ENCODE measurements at regions not wholly inside any gene's neighbourhood (a gene's known extent, or its start where the extent isn't known, plus 50 kb on each side); places are given as distances from the start of the nearest gene placed in this dataset.

DNA sequence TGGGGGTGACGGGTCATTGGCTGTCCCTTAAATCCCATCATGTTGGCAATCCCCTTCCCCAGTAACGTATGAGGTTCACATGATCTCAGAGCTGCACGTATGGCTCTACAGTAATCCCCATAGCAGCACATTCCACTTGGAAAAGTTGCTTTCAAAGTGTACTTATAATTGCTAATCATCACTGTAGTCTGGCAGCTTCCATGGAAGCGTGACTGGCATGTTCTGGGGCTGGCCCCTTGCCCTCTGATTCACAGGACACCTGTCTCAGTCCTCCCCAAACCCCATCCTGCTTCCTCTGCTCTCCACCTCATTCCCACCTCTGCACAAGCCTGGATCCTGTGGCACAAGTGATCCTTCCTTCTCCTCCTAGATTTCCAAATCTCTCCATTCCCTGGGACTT lies 102.2 kb downstream of the TSEN15 start:
- TF ChIP-seq, protein P1, sequence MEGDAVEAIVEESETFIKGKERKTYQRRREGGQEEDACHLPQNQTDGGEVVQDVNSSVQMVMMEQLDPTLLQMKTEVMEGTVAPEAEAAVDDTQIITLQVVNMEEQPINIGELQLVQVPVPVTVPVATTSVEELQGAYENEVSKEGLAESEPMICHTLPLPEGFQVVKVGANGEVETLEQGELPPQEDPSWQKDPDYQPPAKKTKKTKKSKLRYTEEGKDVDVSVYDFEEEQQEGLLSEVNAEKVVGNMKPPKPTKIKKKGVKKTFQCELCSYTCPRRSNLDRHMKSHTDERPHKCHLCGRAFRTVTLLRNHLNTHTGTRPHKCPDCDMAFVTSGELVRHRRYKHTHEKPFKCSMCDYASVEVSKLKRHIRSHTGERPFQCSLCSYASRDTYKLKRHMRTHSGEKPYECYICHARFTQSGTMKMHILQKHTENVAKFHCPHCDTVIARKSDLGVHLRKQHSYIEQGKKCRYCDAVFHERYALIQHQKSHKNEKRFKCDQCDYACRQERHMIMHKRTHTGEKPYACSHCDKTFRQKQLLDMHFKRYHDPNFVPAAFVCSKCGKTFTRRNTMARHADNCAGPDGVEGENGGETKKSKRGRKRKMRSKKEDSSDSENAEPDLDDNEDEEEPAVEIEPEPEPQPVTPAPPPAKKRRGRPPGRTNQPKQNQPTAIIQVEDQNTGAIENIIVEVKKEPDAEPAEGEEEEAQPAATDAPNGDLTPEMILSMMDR (IDR thresholded peaks at IDR 0.05; ENCODE audit: borderline replicate concordance, extremely low read depth, insufficient read depth), result no peak
- Histone ChIP-seq H3K4me3 (ENCODE audit: low read length in 3 of 3) (peak overlapping the region in 1 of 3 donors; percentile 63), H3K9me3 (ENCODE audit: control insufficient read depth in 2 of 3, insufficient read depth in 1 of 3, low read length in 3 of 3) (no peaks in the 10 kb centered on the region), H3K27me3 (ENCODE audit: control insufficient read depth, insufficient read depth, low read length) (no peaks in the 10 kb centered on the region), H3K4me1 (ENCODE audit: control insufficient read depth in 2 of 3, insufficient read depth in 2 of 3, low read depth in 1 of 3, low read length in 3 of 3) (peaks cover 0 to 20% (median 13%) of the 10 kb centered on the region in 3 donors), H3K9ac (ENCODE audit: low read length in 3 of 3) (no peak overlapping the region), H3K36me3 (ENCODE audit: control insufficient read depth in 2 of 3, insufficient read depth in 3 of 3, low read length in 3 of 3) (no peaks in the 10 kb centered on the region), H3K27ac (ENCODE audit: low read depth in 2 of 2, low read length in 2 of 2) (peak overlapping the region in 1 of 2 donors; percentile 66)
- intact Hi-C loops (cut with DNase I), result no loop called here
- DNase-seq, result no peak
- no peak for FAIRE-seq

DNA sequence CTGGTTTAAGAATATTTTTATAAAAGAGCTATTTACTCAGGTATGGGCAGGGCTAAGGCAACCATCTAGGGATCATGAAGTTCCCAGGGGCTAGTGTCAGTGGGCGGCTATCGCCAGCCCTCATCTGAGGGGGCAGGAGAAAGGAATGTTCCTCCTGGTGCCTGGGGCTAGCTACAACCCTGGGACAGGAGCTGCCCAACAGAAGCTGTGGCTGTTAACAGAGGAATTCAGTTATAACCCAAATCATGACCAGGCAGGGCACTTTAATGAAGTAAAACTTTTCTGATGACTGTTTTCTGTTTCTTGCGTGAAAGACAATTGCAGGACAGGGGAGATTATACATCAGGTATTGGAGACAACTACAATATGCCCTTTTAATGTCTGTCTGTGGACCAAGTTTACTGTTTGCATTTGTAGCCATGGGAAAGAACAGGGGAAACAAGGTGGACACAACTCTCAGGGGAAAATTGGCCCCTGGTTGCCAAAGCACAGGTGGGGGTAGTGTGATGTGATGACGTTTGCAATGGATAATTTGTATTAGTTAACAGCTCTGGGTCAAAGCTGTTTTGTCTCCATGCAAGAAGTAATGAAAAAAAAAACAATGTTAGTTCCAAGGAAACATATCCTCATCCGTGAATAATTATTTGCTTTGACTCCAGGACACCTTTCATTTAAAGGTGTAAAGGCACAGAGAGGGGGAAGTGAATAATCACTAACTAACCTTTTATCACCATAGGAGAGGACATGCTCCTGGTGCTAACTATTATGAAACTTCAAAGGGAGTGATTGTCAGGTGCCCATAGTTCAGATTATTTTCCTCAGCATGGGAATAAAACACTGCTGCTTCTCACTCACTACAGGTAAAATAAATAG lies 105.2 kb downstream of the TSEN15 start:
- no peaks in the 10 kb centered on the region for H3K36me3 ChIP-seq (ENCODE audit: control insufficient read depth in 2 of 3, insufficient read depth in 3 of 3, low read length in 3 of 3)
- H3K4me1 ChIP-seq (ENCODE audit: control insufficient read depth in 2 of 3, insufficient read depth in 2 of 3, low read depth in 1 of 3, low read length in 3 of 3), result peaks cover 0 to 20% (median 13%) of the 10 kb centered on the region in 3 donors
- intact Hi-C loops (cut with DNase I), result no loop called here
- no peaks in the 10 kb centered on the region for H3K9me3 ChIP-seq (ENCODE audit: control insufficient read depth in 2 of 3, insufficient read depth in 1 of 3, low read length in 3 of 3)
- FAIRE-seq (no peak), DNase-seq (peak in 3 of 5 donors; percentile 39 to 42 (median 40))
- no peaks in the 10 kb centered on the region for H3K27me3 ChIP-seq (ENCODE audit: control insufficient read depth, insufficient read depth, low read length)
- H3K27ac ChIP-seq (ENCODE audit: low read depth in 2 of 2, low read length in 2 of 2), result peak overlapping the region in 1 of 2 donors; percentile 17
- TF ChIP-seq, protein P1 (IDR thresholded peaks at IDR 0.05; ENCODE audit: borderline replicate concordance, extremely low read depth, insufficient read depth), result no peak
- H3K9ac ChIP-seq (ENCODE audit: low read length in 3 of 3), result no peak overlapping the region
- no peak overlapping the region for H3K4me3 ChIP-seq (ENCODE audit: low read length in 3 of 3)

DNA sequence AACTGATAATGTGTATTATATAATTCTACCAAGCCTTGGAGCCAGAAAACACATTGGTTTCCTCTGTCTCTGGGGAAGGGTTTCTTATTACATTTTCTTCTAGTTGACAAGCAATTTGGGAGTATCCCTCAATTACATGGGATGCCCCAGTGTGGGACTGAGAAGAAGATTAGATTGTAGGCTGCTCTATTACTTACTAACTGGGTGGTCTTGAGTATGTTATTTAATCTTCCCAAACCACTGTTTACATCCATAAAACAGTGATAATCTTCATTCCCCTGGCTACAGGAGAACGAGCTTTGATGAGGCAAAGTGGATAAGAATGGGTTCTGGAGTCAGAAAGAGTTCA lies 105.8 kb downstream of the TSEN15 start:
- intact Hi-C loops (cut with DNase I), result no loop called here

More for the DNA sequence above, 105.8 kb downstream of the TSEN15 start:
- peak in 2 of 5 donors; percentile 32 to 44 for DNase-seq
- Histone ChIP-seq H3K36me3 (ENCODE audit: control insufficient read depth in 2 of 3, insufficient read depth in 3 of 3, low read length in 3 of 3) (no peaks in the 10 kb centered on the region), H3K9me3 (ENCODE audit: control insufficient read depth in 2 of 3, insufficient read depth in 1 of 3, low read length in 3 of 3) (no peaks in the 10 kb centered on the region), H3K27me3 (ENCODE audit: control insufficient read depth, insufficient read depth, low read length) (no peaks in the 10 kb centered on the region), H3K4me3 (ENCODE audit: low read length in 3 of 3) (no peak overlapping the region), H3K9ac (ENCODE audit: low read length in 3 of 3) (no peak overlapping the region), H3K4me1 (ENCODE audit: control insufficient read depth in 2 of 3, insufficient read depth in 2 of 3, low read depth in 1 of 3, low read length in 3 of 3) (peaks cover 0 to 20% (median 13%) of the 10 kb centered on the region in 3 donors), H3K27ac (ENCODE audit: low read depth in 2 of 2, low read length in 2 of 2) (peak overlapping the region in 1 of 2 donors; percentile 26)
- TF ChIP-seq, protein P1 (IDR thresholded peaks at IDR 0.05; ENCODE audit: borderline replicate concordance, extremely low read depth, insufficient read depth), result no peak
- no peak for FAIRE-seq

Data from kidney (tissue), 13 donors.